H9 (cell line): ENCODE measurements at regions not wholly inside any gene's neighbourhood (a gene's known extent, or its start where the extent isn't known, plus 50 kb on each side); places are given as distances from the start of the nearest gene placed in this dataset.

Experiments used
- DNase-seq: peaks from one replicate; pipeline ENCODE4 v3.0.0-alpha.2; 2017
- H2AFZ ChIP-seq: one replicate; pipeline ENCODE4 v1.6.1; 2013; ENCODE audit warnings: mild to moderate bottlenecking, low read length, control low read depth, moderate library complexity
- H2AK5ac ChIP-seq: 2 replicates; pipeline ENCODE4 v1.6.1; 2013; ENCODE audit warnings: low read length, control low read depth, mixed read lengths; ENCODE audit not compliant: insufficient read length
- H2BK120ac ChIP-seq: one replicate; pipeline ENCODE4 v1.6.1; 2013; ENCODE audit warnings: low read depth, mild to moderate bottlenecking, low read length, control low read depth, inconsistent platforms; ENCODE audit not compliant: poor library complexity, severe bottlenecking
- H2BK12ac ChIP-seq: 2 replicates; pipeline ENCODE4 v1.6.1; 2013; ENCODE audit warnings: low read length, control low read depth, mixed read lengths, low read depth; ENCODE audit not compliant: insufficient read length
- H2BK15ac ChIP-seq: 2 replicates; pipeline ENCODE4 v1.6.1; 2013; ENCODE audit warnings: low read depth, low read length, control low read depth
- H2BK20ac ChIP-seq: one replicate; pipeline ENCODE4 v1.6.1; 2013; ENCODE audit warnings: low read depth, mild to moderate bottlenecking, low read length, control low read depth, inconsistent platforms; ENCODE audit not compliant: poor library complexity, severe bottlenecking
- H2BK5ac ChIP-seq: 2 replicates; pipeline ENCODE4 v1.6.1; 2013; ENCODE audit warnings: low read length, control low read depth, mixed read lengths; ENCODE audit not compliant: insufficient read length
- H3K14ac ChIP-seq: 2 replicates; pipeline ENCODE4 v1.6.1; 2013; ENCODE audit warnings: low read length, control low read depth; ENCODE audit not compliant: insufficient read depth
- H3K18ac ChIP-seq: 2 replicates; pipeline ENCODE4 v1.6.1; 2013; ENCODE audit warnings: low read depth, mild to moderate bottlenecking, mixed read lengths, low read length, control low read depth; ENCODE audit not compliant: insufficient read length
- H3K23ac ChIP-seq: 2 replicates; pipeline ENCODE4 v1.6.1; 2013; ENCODE audit warnings: low read length, control low read depth, mixed read lengths, low read depth; ENCODE audit not compliant: insufficient read length
- H3K23me2 ChIP-seq: 2 replicates; pipeline ENCODE4 v1.6.1; 2013; ENCODE audit warnings: low read depth, mild to moderate bottlenecking, mixed read lengths, low read length, control low read depth; ENCODE audit not compliant: insufficient read length, poor library complexity, severe bottlenecking
- H3K27ac ChIP-seq: 2 replicates; pipeline ENCODE4 v1.5.1; 2013; ENCODE audit warnings: low read length, control low read depth, mixed read lengths, low read depth; ENCODE audit not compliant: insufficient read length
- H3K27me3 ChIP-seq: 2 replicates; pipeline ENCODE4 v1.6.1; 2013; ENCODE audit warnings: low read length, control low read depth, inconsistent platforms; ENCODE audit not compliant: insufficient read depth
- H3K4ac ChIP-seq: 2 replicates; pipeline ENCODE4 v1.6.1; 2013; ENCODE audit warnings: low read depth, mild to moderate bottlenecking, control low read depth, inconsistent platforms, low read length, moderate library complexity
- H3K4me1 ChIP-seq: 2 replicates; pipeline ENCODE4 v1.6.1; 2013; ENCODE audit warnings: low read length, control low read depth, inconsistent platforms; ENCODE audit not compliant: insufficient read depth
- H3K4me2 ChIP-seq: 2 replicates; pipeline ENCODE4 v1.6.1; 2013; ENCODE audit warnings: low read length, control low read depth, mixed read lengths; ENCODE audit not compliant: insufficient read length, insufficient read depth
- H3K56ac ChIP-seq: 2 replicates; pipeline ENCODE4 v1.6.1; 2013; ENCODE audit warnings: low read depth, mild to moderate bottlenecking, mixed read lengths, low read length, control low read depth; ENCODE audit not compliant: insufficient read length
- H3K79me1 ChIP-seq: 2 replicates; pipeline ENCODE4 v1.6.1; 2013; ENCODE audit warnings: low read depth, mild to moderate bottlenecking, moderate library complexity, low read length, control low read depth, inconsistent platforms; ENCODE audit not compliant: insufficient read depth, poor library complexity, severe bottlenecking
- H3K79me2 ChIP-seq: 2 replicates; pipeline ENCODE4 v1.6.1; 2013; ENCODE audit warnings: low read length, control low read depth, inconsistent platforms; ENCODE audit not compliant: insufficient read depth
- H3K9ac ChIP-seq: 2 replicates; pipeline ENCODE4 v1.6.1; 2013; ENCODE audit warnings: low read length, control low read depth, mixed read lengths; ENCODE audit not compliant: insufficient read length; ENCODE audit errors: extremely low read depth
- H3K9me3 ChIP-seq: one replicate; pipeline ENCODE4 v1.6.1; 2013; ENCODE audit warnings: low read depth, low read length, inconsistent platforms; ENCODE audit not compliant: control insufficient read depth
- H3T11ph ChIP-seq: one replicate; pipeline ENCODE4 v1.6.1; 2013; ENCODE audit warnings: mild to moderate bottlenecking, low read length, control low read depth, inconsistent platforms
- H4K20me1 ChIP-seq: one replicate; pipeline ENCODE4 v1.6.1; 2013; ENCODE audit not compliant: control insufficient read depth, insufficient read length, insufficient read depth
- H4K5ac ChIP-seq: 2 replicates; pipeline ENCODE4 v1.6.1; 2013; ENCODE audit warnings: low read depth, mild to moderate bottlenecking, mixed read lengths, low read length, control low read depth; ENCODE audit not compliant: insufficient read length
- H4K8ac ChIP-seq: replicated peaks from 2 replicates; pipeline ENCODE4 v1.6.1; 2013; ENCODE audit warnings: low read length, control low read depth, mixed read lengths, low read depth; ENCODE audit not compliant: insufficient read length
- H4K91ac ChIP-seq: 2 replicates; pipeline ENCODE4 v1.6.1; 2013; ENCODE audit warnings: low read depth, mild to moderate bottlenecking, moderate library complexity, mixed read lengths, low read length, control low read depth; ENCODE audit not compliant: insufficient read length
- H3K27ac Mint-ChIP-seq, 3 experiments: 2 replicates in 2 of 3; 3 replicates in 1 of 3; pipeline ENCODE4 v1.8.0; 2020 to 2021; ENCODE audit warnings: mixed read lengths in 3 of 3, mild to moderate bottlenecking in 1 of 3, moderate library complexity in 1 of 3
- H3K27me3 Mint-ChIP-seq: 2 replicates; pipeline ENCODE4 v1.8.0; 2021; ENCODE audit warnings: low read depth, mild to moderate bottlenecking, moderate library complexity, mixed read lengths
- H3K36me3 Mint-ChIP-seq, 3 experiments: 2 replicates in 2 of 3; 3 replicates in 1 of 3; pipeline ENCODE4 v1.8.0; 2020 to 2021; ENCODE audit warnings: low read depth in 3 of 3, mixed read lengths in 3 of 3; ENCODE audit not compliant: insufficient read depth in 1 of 3
- H3K4me1 Mint-ChIP-seq, 2 experiments: 2 replicates each; pipeline ENCODE4 v1.8.0; 2020; ENCODE audit warnings: mixed read lengths in 2 of 2
- H3K4me3 Mint-ChIP-seq, 2 experiments: 2 replicates in 1 of 2; 3 replicates in 1 of 2; pipeline ENCODE4 v1.8.0; 2020 to 2021; ENCODE audit warnings: mild to moderate bottlenecking in 2 of 2, mixed read lengths in 2 of 2, moderate library complexity in 1 of 2
- H3K9me3 Mint-ChIP-seq, 2 experiments: 2 replicates in 1 of 2; 3 replicates in 1 of 2; pipeline ENCODE4 v1.8.0; 2020; ENCODE audit warnings: mild to moderate bottlenecking in 2 of 2, mixed read lengths in 2 of 2, moderate library complexity in 1 of 2
- CTCF ChIP-seq: fragments of 200-600 bp; sonication (generic); conservative IDR thresholded peaks from 3 replicates; pipeline ENCODE4 v1.8.0; 2021; ENCODE audit warnings: antibody characterized with exemption, mild to moderate bottlenecking
- WGBS: extraction: QIAGEN DNeasy Blood & Tissue Kit; methylation state at CpG from one replicate; pipeline ENCODE4 v1.1.7; 2013; ENCODE audit warnings: missing lambda C conversion rate, low lambda C conversion rate, mixed read lengths; ENCODE audit not compliant: insufficient read length; ENCODE audit errors: extremely low coverage; 5-methylcytosine and 5-hydroxymethylcytosine counted together

GRCh38 chr2:194706179-194706578, 950.8 kb upstream of the SLC39A10 start:
- no peak overlapping the region for H3K9ac ChIP-seq
- H3T11ph ChIP-seq: no peak overlapping the region
- H2BK5ac ChIP-seq: no peak overlapping the region
- Mint-ChIP-seq H3K36me3 (no peaks in the 10 kb centered on the region), H3K27me3 (no peaks in the 10 kb centered on the region; the same call in 1 of the 2 replicates), H3K4me3 (no peak overlapping the region), H3K4me1 (no peaks in the 10 kb centered on the region), H3K27ac (no peak overlapping the region), H3K9me3 (no peaks in the 10 kb centered on the region)
- no peak overlapping the region for H2BK12ac ChIP-seq
- H2BK20ac ChIP-seq: no peak overlapping the region
- no peak overlapping the region for H4K8ac ChIP-seq
- H3K79me2 ChIP-seq: no peaks in the 10 kb centered on the region
- H2AFZ ChIP-seq: no peak overlapping the region
- no peaks in the 10 kb centered on the region for H3K79me1 ChIP-seq
- no peak overlapping the region for H3K23ac ChIP-seq
- H2AK5ac ChIP-seq: no peak overlapping the region
- H4K20me1 ChIP-seq: no peaks in the 10 kb centered on the region
- no peak overlapping the region for H3K14ac ChIP-seq
- DNase-seq: no peak
- no peak for TF ChIP-seq CTCF
- H3K27ac ChIP-seq: no peak overlapping the region
- no peak overlapping the region for H2BK15ac ChIP-seq
- H3K18ac ChIP-seq: no peak overlapping the region
- no peaks in the 10 kb centered on the region for H3K4me1 ChIP-seq
- no peaks in the 10 kb centered on the region for H3K27me3 ChIP-seq
- H3K9me3 ChIP-seq: no peaks in the 10 kb centered on the region
- no CpG with 5 or more reads among the region's 2 CpGs for WGBS
- no peak overlapping the region for H3K4me2 ChIP-seq
- no peak overlapping the region for H2BK120ac ChIP-seq
- H4K5ac ChIP-seq: no peak overlapping the region
- no peak overlapping the region for H3K56ac ChIP-seq
- H4K91ac ChIP-seq: no peak overlapping the region
- no peaks in the 10 kb centered on the region for H3K23me2 ChIP-seq
- no peak overlapping the region for H3K4ac ChIP-seq
